ENCODE measurements at regions not wholly inside any gene's neighbourhood (a gene's known extent, or its start where the extent isn't known, plus 50 kb on each side); places are given as distances from the start of the nearest gene placed in this dataset.

DNA sequence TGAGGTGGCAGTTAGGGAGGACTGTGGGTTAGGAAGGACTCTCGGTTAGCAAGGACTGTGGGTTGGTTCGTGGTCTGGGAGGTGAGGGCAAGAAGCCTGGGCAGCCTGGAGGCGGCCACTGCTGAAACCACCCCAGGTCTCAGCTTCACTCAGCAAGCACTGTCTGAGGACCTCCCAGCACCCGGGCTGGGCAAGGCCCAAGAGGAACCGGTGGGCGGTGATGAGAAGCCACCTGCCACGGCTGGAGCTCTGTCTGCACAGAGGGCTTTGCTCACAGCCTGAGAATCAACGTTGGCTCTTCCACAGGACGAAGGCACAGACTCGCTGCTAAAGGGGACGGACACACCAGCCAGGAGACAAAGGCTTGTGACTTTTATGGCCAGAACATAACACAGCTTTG lies 69.3 kb downstream of the DACT2 start:
- Histone ChIP-seq H3K9me3 (ENCODE audit: control insufficient read depth, insufficient read depth, low read length) (peaks cover 34% of the 10 kb centered on the region), H4K5ac (ENCODE audit: low read depth, low read length) (no peak overlapping the region), H3K9ac (ENCODE audit: low read depth, low read length) (no peak overlapping the region), H4K20me1 (ENCODE audit: insufficient read depth, low read length) (no peaks in the 10 kb centered on the region), H2AK9ac (replicated peaks; ENCODE audit: low read depth, low read length, poor library complexity) (no peak overlapping the region), H3K79me1 (ENCODE audit: low read depth in 1 of 2, low read length in 2 of 2) (no peaks in the 10 kb centered on the region), H2AFZ (replicated peaks; ENCODE audit: low read length, poor library complexity) (no peak overlapping the region), H3K4me2 (ENCODE audit: low read depth, low read length) (no peak overlapping the region), H2BK5ac (ENCODE audit: low read depth, low read length, poor library complexity, severe bottlenecking) (no peak overlapping the region), H3K56ac (ENCODE audit: extremely low read depth, insufficient read depth, low read length) (no peak overlapping the region), H3K4me3 (ENCODE audit: insufficient read depth, low read depth, low read length) (no peak overlapping the region), H3K9me1 (ENCODE audit: insufficient read depth, low read length) (no peaks in the 10 kb centered on the region), H3K36me3 (ENCODE audit: control insufficient read depth, insufficient read depth, low read length) (no peaks in the 10 kb centered on the region), H3K4me1 (ENCODE audit: control insufficient read depth, insufficient read depth, low read length) (no peaks in the 10 kb centered on the region), H4K8ac (ENCODE audit: low read depth in 2 of 2, low read length in 2 of 2) (no peak overlapping the region), H2BK120ac (ENCODE audit: low read depth, low read length) (no peak overlapping the region), H2BK15ac (ENCODE audit: low read depth, low read length) (no peak overlapping the region), H3K23ac (ENCODE audit: low read depth, low read length) (no peak overlapping the region), H3K18ac (ENCODE audit: low read depth, low read length) (no peak overlapping the region), H2BK20ac (ENCODE audit: low read depth, low read length) (no peak overlapping the region), H2AK5ac (ENCODE audit: low read depth, low read length) (no peak overlapping the region), H3K14ac (replicated peaks; ENCODE audit: low read depth, low read length) (no peak overlapping the region), H3K4ac (ENCODE audit: low read depth, low read length) (no peak overlapping the region), H3K27ac (ENCODE audit: insufficient read depth, low read length) (no peak overlapping the region), H4K91ac (ENCODE audit: insufficient read depth, low read depth, low read length) (no peak overlapping the region), H3K27me3 (ENCODE audit: control insufficient read depth, insufficient read depth, low read length) (no peaks in the 10 kb centered on the region)
- DNase-seq: no peak
- POLR2A ChIA-PET (ENCODE audit: unreplicated experiment): no interaction called here
- CTCF ChIA-PET: no interaction called here
- dilution Hi-C loops (cut with HindIII; ENCODE audit: low sequenced_read_pairs, unreplicated experiment): no loop called here
- BruUV-seq (replicated peaks): no TSS peak
- in situ Hi-C loops (cut with MboI; ENCODE audit: low sequenced_read_pairs): no loop called here
- 61% methylated on average over 3 of the region's 11 CpGs; no CpG with 5 or more reads in 1 of the 2 experiments for WGBS, 2 experiments (ENCODE audit: extremely low coverage in 2 of 2, insufficient read length in 1 of 2)
- ATAC-seq (ENCODE audit: low read depth): no peak
- intact Hi-C loops (cut with micrococcal nuclease): no loop called here
- TF ChIP-seq, protein P1, sequence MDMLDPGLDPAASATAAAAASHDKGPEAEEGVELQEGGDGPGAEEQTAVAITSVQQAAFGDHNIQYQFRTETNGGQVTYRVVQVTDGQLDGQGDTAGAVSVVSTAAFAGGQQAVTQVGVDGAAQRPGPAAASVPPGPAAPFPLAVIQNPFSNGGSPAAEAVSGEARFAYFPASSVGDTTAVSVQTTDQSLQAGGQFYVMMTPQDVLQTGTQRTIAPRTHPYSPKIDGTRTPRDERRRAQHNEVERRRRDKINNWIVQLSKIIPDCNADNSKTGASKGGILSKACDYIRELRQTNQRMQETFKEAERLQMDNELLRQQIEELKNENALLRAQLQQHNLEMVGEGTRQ (IDR thresholded peaks at IDR 0.05; ENCODE audit: low read depth, low read length): no peak
- no peak for TF ChIP-seq POLR2A (IDR thresholded peaks at IDR 0.05; ENCODE audit: low read depth, low read length)
- no peak for TF ChIP-seq RAD21 (IDR thresholded peaks at IDR 0.05; ENCODE audit: low read length)
- TF ChIP-seq RCOR1 (IDR thresholded peaks at IDR 0.05; ENCODE audit: insufficient replicate concordance, low read length): no peak
- TF ChIP-seq, protein P2, sequence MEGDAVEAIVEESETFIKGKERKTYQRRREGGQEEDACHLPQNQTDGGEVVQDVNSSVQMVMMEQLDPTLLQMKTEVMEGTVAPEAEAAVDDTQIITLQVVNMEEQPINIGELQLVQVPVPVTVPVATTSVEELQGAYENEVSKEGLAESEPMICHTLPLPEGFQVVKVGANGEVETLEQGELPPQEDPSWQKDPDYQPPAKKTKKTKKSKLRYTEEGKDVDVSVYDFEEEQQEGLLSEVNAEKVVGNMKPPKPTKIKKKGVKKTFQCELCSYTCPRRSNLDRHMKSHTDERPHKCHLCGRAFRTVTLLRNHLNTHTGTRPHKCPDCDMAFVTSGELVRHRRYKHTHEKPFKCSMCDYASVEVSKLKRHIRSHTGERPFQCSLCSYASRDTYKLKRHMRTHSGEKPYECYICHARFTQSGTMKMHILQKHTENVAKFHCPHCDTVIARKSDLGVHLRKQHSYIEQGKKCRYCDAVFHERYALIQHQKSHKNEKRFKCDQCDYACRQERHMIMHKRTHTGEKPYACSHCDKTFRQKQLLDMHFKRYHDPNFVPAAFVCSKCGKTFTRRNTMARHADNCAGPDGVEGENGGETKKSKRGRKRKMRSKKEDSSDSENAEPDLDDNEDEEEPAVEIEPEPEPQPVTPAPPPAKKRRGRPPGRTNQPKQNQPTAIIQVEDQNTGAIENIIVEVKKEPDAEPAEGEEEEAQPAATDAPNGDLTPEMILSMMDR (conservative IDR thresholded peaks at IDR 0.05; ENCODE audit: low read depth, low read length): no peak
- no peak for TF ChIP-seq MAZ (IDR thresholded peaks at IDR 0.05; ENCODE audit: borderline replicate concordance, low read depth, low read length)
- no peak for TF ChIP-seq CEBPB (IDR thresholded peaks at IDR 0.05; ENCODE audit: low read depth, low read length)
- no peak for TF ChIP-seq BHLHE40 (IDR thresholded peaks at IDR 0.05; ENCODE audit: low read depth, low read length)
- TF ChIP-seq FOS (IDR thresholded peaks at IDR 0.05; ENCODE audit: low read depth, low read length): no peak
- no peak for TF ChIP-seq MXI1 (IDR thresholded peaks at IDR 0.05; ENCODE audit: borderline replicate concordance, low read depth, low read length)
- no peak for TF ChIP-seq RFX5 (IDR thresholded peaks at IDR 0.05; ENCODE audit: low read depth, low read length)

Data from IMR-90 (cell line).